HG02870 (cell line): ENCODE measurements at regions not wholly inside any gene's neighbourhood (a gene's known extent, or its start where the extent isn't known, plus 50 kb on each side); places are given as distances from the start of the nearest gene placed in this dataset.

ENCODE experiments used
- ATAC-seq: cut with Tn5 transposase; IDR thresholded peaks from one replicate; pipeline ENCODE4 v1.9.1; 2021; ENCODE audit warnings: mild to moderate bottlenecking, moderate library complexity; ENCODE audit not compliant: unreplicated experiment

DNA sequence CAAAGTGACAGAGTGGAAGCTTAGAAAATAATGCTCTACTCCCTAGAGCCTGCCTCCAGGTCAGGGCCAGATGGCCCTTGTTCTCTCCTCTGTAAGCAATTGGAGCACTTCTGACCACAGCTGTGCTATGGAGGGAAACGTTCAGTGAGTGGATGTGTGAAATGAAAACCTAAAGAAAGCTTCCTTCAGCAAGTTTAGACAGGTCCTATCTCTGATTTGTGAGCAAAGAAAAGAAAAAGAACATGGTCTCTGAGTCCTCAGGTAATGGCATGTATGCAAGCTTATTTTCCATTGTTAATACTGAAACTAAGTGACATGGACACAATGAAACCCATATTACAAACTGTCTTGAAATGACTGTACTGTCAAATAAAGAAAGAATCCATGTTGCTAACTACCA is 1486.8 kb downstream of the EFNB2 start:
- ATAC-seq: peak; percentile 92

DNA sequence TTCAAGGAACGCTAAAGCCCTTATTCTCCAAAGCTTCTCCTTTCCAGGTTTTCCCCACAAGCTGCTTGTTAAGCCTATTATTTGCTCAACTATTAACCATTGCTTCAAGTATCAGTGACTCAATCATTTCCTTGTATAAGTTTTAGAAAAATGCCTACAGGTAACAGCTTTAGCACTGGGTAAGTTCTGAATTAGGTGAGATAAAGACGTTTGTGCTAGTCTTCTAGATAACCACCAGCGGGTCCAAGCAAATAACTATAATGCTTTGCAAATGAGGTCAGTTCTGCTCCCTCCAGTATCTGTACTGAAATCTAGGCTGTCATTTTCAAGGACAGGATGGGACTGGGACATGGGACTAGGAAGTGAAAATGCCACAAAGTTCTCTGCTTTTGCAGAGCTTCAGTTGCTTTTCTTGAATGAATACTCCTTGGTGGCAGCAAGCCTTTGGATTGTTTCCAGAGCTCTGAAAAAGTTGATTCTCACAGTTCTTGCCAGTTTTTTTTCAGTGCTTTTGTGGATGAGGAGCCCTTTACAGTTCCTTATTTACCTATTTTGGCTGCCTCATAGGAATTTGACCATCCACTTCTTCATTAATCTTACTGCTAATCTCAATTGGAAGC is 1487.7 kb downstream of the EFNB2 start:
- ATAC-seq: no peak

DNA sequence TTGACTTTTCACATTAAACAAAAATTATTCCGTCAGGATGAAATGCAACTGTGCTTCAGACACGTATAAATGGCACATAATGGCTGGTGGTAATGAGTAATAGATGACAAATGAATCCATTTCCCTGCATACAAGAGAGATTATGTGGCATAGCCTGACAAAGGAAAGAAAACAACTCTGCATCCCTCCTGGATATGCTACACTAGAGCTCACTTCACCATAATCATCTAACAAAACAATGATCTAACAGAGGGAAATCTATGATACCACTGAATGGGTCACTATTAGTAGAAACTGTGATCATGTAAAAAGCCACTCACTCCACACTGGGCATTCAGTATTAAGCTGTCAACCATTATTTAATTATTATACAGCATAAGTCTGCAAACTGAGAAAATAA is 1498.4 kb downstream of the EFNB2 start:
- no peak for ATAC-seq

DNA sequence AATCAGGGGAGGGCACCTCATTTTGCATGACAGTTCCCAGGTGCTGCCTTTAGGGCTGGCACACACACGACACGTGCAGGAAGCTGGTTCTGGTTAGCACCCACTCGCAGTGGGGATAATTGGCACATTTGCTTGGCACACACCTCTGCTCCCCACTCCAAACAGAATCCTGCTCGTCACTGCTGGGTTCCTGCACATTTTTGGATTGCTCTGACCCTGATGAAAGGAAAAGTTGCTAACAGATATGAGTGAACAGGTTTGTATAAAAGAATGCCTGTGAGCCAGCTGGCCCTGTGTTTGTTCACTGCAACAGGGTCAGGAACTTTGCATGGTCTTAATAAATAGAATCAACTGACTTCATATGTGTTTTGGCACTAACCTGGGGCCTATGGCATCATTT is 1500.4 kb downstream of the EFNB2 start:
- ATAC-seq: no peak

DNA sequence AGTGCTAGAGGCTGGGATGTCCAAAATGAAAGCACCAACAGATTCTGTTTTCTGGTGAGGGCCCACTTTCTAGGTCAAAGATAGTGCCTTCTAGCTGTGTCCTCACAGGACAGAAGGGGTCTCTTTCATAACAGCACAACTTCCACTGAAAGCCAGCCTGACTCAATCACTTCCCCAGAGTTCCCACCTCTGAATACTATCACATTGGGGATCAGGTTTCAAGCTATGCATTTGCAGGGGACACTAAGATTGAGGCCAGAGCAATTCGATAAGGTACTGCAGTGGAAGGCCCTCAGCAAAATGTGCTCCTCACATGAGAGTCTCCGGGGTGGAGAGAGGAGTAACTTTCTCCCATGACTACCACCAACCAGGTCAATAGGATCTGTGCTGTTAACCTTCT is 1501.5 kb downstream of the EFNB2 start:
- no peak for ATAC-seq

DNA sequence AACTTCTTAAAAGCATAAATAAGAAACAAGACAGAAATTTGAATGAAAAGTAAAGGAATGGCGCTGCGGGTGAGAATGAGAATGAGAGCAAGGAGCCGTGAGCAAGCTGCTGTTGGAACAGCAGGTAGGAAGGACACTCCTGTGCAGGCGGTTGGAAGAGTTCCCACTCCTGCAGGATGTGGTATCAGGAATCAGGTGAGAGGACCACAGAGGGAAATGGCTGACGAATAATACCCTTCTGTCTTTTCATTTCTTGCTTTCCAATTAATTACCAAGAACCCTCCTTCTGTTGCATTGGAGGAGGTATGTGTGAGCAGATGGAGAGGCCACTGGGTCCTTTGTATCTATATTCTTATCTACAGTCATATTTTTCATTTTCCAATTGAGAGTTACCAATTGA is 1504.2 kb downstream of the EFNB2 start:
- no peak for ATAC-seq

DNA sequence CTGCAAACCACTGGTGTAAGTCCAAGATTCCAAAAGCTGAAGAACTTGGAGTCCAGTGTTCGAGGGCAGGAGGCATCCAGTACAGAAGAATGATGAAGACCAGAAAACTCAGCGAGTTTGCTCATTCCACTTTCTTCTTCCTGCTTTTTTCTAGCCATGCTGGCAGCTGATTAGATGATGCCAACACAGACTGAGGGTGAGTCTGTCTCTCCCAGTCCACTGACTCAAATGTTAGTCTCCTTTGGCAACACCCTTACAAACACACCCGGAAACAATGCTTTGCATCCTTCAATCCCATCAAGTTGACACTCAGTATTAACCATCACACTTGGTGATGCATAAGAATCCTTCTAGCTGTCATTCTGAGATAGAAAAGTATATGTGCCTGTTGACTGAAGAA is 1504.6 kb downstream of the EFNB2 start:
- no peak for ATAC-seq

DNA sequence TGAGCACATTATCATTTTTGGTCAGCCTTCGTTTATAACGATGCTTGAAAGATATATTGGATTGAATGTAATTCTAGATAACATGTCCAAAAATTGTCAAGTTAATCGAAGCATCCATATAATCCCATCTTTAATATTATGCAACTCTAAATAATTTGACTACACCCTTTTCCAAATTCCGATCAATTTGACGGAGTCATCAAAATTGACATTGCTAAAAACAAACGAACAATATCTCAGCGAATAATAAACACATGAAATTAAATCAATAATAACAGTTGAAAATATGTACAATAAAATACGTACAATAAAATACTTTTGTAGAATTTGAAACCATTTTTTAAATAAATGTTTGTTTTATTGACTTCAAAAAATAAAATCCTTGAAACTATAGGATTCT is 1516.4 kb downstream of the EFNB2 start:
- no peak for ATAC-seq

DNA sequence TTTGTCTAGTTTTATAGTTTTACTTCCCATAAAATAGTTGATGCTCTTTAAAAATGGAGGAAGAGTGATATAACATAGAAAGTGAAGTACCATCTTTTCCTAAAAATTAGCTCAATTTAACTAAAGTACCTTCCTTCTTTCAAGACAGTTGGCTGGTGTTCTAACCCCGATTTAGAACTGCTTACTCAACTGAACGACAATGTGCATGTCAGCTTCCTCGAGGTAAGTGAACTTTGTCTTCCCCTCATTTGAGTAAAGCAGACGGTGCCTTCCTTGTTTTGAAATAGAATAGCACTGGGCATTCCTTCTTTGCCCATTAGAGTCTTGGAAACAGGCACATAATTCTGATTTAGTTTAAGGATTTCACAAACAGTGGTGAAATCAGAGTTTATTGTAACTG is 1519.2 kb downstream of the EFNB2 start:
- no peak for ATAC-seq

DNA sequence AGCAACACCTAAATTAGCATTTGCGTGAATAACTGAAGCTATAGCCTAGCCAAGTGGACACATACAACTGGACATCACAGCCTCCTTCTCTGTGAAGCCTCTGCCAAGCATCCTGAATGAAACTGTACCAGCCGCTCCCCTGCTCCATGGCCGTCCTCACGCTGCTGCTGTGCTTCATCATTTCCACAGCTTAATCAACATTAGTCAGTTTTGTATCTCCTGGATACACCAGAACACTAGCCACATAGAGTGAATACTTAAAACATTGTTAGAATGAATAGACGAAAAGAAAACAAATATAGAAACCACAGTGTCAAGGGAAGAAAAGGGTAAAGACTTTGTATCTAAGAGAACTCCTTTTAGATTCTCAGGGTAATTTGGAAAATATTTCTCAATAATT is 1526.9 kb downstream of the EFNB2 start:
- no peak for ATAC-seq

DNA sequence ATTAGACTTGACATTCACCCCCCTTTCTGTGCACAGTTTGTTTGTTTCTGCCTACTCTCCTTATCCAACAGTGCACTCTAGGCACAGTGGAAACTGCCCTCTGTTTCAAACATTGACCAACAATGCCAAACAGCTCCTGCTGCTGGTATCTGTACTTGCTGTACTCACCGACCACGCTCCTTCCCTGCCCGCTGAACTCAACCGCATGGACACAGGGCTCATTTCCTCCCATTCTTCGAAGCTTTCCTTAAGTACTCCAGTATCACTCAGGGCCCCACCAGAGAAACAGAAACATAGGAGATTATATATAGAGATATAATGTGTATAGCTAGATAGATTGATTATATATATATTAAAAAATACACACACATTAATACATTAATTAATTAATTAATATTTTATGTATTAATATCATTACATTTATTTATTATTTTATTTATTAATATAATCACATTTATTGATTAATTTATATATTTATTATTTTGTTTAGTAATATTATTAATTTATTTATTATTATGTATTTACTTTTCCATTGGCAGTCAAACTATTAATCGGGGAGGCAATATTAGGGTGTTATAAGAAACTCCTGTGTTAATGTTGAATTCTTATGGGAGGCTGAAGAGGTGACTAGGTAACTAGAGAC is 1528.2 kb downstream of the EFNB2 start:
- ATAC-seq: no peak

DNA sequence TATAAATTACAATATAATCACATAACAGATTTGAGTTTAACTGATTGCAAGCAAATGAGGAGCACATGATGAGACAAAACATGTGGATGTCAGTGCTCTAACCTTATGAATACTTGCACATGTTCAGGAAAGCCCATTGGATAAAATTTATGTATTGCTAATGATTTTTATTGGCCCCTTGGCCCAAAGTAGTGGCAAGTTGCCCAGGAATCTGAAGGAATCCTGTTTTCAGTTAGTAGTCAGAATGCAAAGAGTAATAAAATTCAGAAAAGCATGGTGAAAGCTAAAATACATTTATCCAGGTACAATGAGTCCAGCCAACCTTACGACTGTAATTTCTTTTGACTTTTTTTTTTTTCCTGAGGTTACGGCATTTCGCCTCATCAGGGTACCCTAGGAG is 1539.4 kb downstream of the EFNB2 start:
- no peak for ATAC-seq

DNA sequence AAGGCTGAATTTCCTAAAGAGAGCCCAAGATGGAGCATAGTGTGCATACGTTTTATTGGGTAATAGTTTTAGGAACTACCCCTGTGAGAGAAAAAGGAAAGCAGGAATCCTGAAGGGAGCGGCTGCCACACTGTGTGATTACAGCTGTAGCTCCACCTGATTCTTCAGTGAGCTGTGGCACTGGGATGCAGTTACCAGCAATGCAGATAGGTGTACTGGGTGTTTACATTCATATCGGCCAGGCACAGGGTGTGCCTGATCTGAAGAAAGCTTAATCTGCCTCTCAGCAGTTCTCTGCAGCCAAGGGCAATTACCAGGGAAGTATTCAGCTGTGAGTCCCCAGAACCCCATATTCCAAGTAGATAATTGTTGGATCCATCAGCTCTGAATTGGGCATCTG is 1541.8 kb downstream of the EFNB2 start:
- ATAC-seq: no peak

DNA sequence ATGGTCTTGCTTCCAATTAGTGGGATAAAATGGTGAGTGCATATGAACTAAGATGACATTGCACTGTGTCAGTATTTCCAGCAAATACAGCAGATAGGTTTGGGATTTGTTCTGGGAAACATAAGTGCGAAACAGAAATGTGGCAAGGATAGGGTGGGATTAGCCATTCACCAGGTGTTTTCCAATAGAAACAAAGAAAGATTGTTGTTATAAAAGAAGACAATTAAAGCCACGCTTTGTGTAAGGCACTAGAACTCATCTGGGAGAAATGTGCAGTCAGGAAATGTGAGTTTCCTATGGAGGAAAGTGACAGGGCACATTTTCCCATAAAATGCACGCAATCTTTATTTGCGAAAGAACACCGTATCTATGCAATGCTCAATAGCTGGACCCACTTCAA is 1547.8 kb downstream of the EFNB2 start:
- ATAC-seq: no peak

DNA sequence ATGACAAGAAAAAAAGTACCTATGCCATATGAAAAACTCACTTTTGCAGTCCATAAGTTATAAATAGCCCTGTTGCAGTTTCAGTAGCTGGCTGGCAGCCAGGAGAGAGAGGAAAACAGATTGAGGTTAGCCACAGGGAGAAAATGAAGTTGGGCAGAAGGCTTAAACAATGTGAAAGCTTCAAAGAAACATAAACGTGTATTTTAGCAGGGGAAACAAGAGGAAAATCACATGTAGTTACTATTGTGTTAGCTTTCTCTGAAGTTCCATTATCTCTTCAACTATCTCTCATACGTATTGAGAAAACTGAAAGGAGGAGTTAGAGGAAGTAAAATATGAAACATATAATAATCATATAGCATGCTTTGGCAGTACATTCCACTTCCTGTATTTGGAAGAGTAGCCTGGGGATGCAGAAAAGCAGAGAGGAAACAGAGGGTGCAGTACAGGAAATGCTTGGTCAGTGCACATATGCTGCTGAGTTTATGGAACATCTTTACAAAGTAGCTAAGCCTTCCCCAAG is 1551.1 kb downstream of the EFNB2 start:
- peak; percentile 71 for ATAC-seq

DNA sequence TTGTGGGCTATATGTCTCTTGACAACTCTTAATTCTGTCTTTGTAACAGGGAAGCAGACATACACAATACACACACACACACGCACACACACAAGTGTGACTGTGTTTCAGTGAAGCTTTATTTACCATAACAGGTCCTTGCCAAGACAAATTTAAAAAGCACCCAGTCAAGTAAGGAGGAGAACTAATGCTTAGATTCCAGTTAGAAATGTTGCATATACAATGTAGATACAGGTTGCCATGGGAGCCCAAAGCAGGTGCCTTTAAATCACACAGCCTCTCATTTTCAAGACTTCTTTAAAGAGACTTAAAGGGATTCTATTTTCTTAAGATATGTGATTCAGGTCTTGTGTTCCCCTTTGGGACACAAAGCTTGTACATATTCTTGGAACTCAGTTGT is 1551.9 kb downstream of the EFNB2 start:
- ATAC-seq: no peak

DNA sequence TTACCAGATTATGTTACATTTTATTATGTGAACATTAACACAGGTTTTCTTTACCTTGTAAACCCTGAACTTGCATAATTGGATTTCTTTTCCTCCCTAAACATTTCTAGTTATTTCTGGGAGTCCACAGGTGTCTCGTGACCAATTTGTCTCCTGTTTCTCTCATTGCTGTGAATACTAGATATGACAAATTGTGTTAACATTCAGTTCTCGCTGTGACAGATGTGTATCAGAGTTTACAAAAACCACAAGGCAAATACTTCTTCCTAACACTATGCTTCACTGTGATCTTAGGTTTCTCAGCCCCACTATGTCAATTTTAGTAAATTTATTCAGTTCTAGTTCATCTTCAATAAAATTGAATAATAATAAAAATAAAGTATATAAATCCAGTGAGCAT is 1554.9 kb downstream of the EFNB2 start:
- no peak for ATAC-seq

DNA sequence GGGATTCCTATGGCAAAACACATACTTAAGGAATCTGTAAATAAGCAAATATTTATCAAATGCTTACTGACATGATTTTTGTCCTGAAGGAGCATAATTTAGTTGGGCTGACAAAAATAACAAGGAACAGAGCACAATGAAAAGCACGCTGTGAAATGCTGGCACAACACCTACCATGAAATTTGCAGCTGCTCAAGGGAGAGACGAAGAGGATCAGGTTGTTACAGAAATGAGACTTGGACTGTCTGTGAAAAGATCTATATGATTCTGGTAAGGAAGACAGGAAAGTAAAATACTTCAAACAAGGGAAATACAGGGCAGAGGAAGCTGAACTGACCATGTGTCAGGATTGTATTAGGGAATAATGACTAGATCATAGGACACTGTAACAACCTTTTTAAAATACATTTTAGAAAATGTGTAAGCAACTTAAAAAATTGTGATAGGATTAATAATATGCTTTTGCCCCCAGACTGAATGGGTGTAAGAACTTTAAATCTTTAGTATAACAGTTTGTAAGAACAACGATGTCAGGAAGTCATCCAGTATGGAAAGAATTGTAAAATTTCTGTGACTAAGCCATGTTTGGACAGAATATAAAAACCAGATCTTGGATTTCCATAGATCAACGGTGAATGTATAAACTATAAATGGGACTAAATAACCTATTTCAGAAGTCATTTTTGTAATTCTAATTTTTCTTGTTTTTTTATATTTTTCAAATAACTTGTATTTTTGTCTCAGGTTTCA is 1556.0 kb downstream of the EFNB2 start:
- no peak for ATAC-seq

DNA sequence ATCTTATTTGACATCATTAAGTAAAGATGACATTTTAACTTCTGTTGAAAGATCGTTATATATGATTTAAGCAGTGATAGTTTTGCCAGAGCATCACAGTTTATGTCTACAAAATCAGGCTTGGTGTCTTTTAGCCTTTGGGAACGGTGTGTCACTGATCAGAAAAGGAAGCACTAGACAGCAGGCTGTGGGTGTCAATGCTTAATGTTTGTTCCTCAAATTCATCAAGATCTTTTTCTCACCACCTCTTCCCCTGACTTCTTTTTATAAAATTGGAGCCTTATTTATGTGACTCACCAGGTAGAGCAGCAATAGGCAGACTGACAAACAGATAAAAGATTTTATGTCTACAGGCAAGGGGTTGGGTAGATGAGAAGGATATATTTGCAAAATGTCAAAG is 1558.5 kb downstream of the EFNB2 start:
- ATAC-seq: no peak

DNA sequence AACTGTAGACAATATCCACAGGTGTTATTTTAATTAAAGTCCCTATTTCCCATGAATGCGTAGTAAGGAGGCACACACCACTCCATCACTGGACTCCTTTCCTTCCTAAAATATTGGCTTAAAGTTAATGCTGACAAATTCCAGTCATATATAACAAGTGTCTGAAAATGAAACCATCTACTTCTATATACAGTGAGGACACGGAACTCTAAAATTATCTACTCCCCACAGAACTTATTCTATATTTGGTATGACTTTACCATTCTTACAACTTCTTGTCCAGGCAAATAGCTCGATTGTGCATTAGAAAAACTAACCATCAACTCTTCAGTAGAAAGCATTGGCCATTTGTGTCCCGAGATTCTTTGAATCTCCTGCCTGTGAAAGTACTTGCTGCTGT is 1560.2 kb downstream of the EFNB2 start:
- ATAC-seq: peak; percentile 80

DNA sequence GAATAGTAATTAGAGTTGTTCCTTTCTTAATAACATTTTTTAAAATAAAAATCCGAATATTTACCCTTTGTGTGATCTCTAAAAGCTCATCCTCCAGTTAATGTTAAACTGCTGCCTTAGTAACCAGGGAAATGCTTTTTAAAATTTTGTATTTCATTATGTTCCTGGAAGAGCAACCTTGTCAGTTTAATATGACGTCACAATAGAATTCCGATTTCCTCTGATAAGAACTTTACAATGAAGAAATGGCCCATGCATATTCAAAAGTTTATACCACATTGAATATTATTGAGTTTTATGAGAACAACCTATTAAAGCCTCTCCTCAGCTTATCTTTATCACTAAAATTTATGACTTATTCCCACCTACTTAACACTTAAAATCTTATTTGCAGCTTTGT is 1566.6 kb downstream of the EFNB2 start:
- ATAC-seq: no peak
